ENCODE measurements at regions not wholly inside any gene's neighbourhood (a gene's known extent, or its start where the extent isn't known, plus 50 kb on each side); places are given as distances from the start of the nearest gene placed in this dataset.
A peak's percentile ranks its signal among the peaks of the same experiment; 100 is the strongest.

- TF ChIP-seq NFE2L1 (tag; IDR thresholded peaks at IDR 0.05; ENCODE audit: borderline replicate concordance, low read depth), result no peak
- TF ChIP-seq ZNF184 (CRISPR knock-in tag; IDR thresholded peaks at IDR 0.05), result no peak
- no peak for TF ChIP-seq HLTF (IDR thresholded peaks at IDR 0.05)
- no peak for TF ChIP-seq HMG20B (CRISPR knock-in tag; IDR thresholded peaks at IDR 0.05)
- no peak for TF ChIP-seq TOE1 (IDR thresholded peaks at IDR 0.05; ENCODE audit: borderline replicate concordance)
- TF ChIP-seq TOE1 (CRISPR knock-in tag; IDR thresholded peaks at IDR 0.05; ENCODE audit: borderline replicate concordance, low read depth), result no peak
- TF ChIP-seq FOXA1 (IDR thresholded peaks at IDR 0.05; ENCODE audit: borderline replicate concordance), result no peak
- 0 out of 4 replicates have a peak, but pooled peaks of 1 of the 2 experiments have one; percentile 54 for TF ChIP-seq MAZ (CRISPR knock-in tag; conservative IDR thresholded peaks at IDR 0.05 in 1 of 2, IDR thresholded peaks at IDR 0.05 in 1 of 2)
- TF ChIP-seq, protein P1, sequence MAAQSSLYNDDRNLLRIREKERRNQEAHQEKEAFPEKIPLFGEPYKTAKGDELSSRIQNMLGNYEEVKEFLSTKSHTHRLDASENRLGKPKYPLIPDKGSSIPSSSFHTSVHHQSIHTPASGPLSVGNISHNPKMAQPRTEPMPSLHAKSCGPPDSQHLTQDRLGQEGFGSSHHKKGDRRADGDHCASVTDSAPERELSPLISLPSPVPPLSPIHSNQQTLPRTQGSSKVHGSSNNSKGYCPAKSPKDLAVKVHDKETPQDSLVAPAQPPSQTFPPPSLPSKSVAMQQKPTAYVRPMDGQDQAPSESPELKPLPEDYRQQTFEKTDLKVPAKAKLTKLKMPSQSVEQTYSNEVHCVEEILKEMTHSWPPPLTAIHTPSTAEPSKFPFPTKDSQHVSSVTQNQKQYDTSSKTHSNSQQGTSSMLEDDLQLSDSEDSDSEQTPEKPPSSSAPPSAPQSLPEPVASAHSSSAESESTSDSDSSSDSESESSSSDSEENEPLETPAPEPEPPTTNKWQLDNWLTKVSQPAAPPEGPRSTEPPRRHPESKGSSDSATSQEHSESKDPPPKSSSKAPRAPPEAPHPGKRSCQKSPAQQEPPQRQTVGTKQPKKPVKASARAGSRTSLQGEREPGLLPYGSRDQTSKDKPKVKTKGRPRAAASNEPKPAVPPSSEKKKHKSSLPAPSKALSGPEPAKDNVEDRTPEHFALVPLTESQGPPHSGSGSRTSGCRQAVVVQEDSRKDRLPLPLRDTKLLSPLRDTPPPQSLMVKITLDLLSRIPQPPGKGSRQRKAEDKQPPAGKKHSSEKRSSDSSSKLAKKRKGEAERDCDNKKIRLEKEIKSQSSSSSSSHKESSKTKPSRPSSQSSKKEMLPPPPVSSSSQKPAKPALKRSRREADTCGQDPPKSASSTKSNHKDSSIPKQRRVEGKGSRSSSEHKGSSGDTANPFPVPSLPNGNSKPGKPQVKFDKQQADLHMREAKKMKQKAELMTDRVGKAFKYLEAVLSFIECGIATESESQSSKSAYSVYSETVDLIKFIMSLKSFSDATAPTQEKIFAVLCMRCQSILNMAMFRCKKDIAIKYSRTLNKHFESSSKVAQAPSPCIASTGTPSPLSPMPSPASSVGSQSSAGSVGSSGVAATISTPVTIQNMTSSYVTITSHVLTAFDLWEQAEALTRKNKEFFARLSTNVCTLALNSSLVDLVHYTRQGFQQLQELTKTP (IDR thresholded peaks at IDR 0.05; ENCODE audit: low read depth in 1 of 2, partially characterized antibody in 2 of 2), result peak in 1 of 2 experiments; percentile 45
- no peak for TF ChIP-seq TCF7L2 (IDR thresholded peaks at IDR 0.05; ENCODE audit: low read depth, low read length)
- TF ChIP-seq POLR2AphosphoS5 (IDR thresholded peaks at IDR 0.05; ENCODE audit: control insufficient read depth, insufficient read depth, low read depth, low read length), result peak; percentile 92
- no peak for TF ChIP-seq ZNF764 (CRISPR knock-in tag; IDR thresholded peaks at IDR 0.05; ENCODE audit: low read depth)
- TF ChIP-seq NR1H2 (CRISPR knock-in tag; IDR thresholded peaks at IDR 0.05), result no peak
- no peak for TF ChIP-seq BDP1 (IDR thresholded peaks at IDR 0.05; ENCODE audit: insufficient read depth, insufficient read length)
- TF ChIP-seq SNAPC5 (CRISPR knock-in tag; IDR thresholded peaks at IDR 0.05), result no peak
- TF ChIP-seq, protein P2, sequence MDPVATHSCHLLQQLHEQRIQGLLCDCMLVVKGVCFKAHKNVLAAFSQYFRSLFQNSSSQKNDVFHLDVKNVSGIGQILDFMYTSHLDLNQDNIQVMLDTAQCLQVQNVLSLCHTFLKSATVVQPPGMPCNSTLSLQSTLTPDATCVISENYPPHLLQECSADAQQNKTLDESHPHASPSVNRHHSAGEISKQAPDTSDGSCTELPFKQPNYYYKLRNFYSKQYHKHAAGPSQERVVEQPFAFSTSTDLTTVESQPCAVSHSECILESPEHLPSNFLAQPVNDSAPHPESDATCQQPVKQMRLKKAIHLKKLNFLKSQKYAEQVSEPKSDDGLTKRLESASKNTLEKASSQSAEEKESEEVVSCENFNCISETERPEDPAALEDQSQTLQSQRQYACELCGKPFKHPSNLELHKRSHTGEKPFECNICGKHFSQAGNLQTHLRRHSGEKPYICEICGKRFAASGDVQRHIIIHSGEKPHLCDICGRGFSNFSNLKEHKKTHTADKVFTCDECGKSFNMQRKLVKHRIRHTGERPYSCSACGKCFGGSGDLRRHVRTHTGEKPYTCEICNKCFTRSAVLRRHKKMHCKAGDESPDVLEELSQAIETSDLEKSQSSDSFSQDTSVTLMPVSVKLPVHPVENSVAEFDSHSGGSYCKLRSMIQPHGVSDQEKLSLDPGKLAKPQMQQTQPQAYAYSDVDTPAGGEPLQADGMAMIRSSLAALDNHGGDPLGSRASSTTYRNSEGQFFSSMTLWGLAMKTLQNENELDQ (CRISPR knock-in tag; IDR thresholded peaks at IDR 0.05; ENCODE audit: borderline replicate concordance), result no peak
- TF ChIP-seq FOSL1 (tag; conservative IDR thresholded peaks at IDR 0.05), result peak; percentile 98
- no peak for TF ChIP-seq SPI1 (IDR thresholded peaks at IDR 0.05; ENCODE audit: borderline replicate concordance, low read depth, low read length)
- TF ChIP-seq FOXK1 (CRISPR knock-in tag; IDR thresholded peaks at IDR 0.05; ENCODE audit: borderline replicate concordance), result no peak
- no peak for TF ChIP-seq MXI1 (IDR thresholded peaks at IDR 0.05; ENCODE audit: low read depth, low read length)
- no peak for TF ChIP-seq ZFPM2 (CRISPR knock-in tag; IDR thresholded peaks at IDR 0.05)
- TF ChIP-seq PRMT5 (CRISPR knock-in tag; IDR thresholded peaks at IDR 0.05), result no peak
- TF ChIP-seq NRF1 (conservative IDR thresholded peaks at IDR 0.05 in 1 of 2, IDR thresholded peaks at IDR 0.05 in 1 of 2), result no peak
- TF ChIP-seq RFX1 (IDR thresholded peaks at IDR 0.05), result 0 out of 2 replicates have a peak, but pooled peaks have one; percentile 8
- no peak for TF ChIP-seq RBFOX2 (IDR thresholded peaks at IDR 0.05; ENCODE audit: low read depth, low read length)
Measured at GRCh38 chr2:8004250-8004681, 677.6 kb upstream of the ID2 start (continued).

Data from K562 (cell line).